ENCODE measurements at regions not wholly inside any gene's neighbourhood (a gene's known extent, or its start where the extent isn't known, plus 50 kb on each side); places are given as distances from the start of the nearest gene placed in this dataset.

GRCh38 chr1:231094421-231094820 is 54.4 kb upstream of the FAM89A start:
- Histone ChIP-seq H3K79me2 (no peaks in the 10 kb centered on the region), H3K4me2 (ENCODE audit: low read length) (no peak overlapping the region), H3K4me1 (no peaks in the 10 kb centered on the region), H2AFZ (no peak overlapping the region), H3K9me3 (ENCODE audit: control insufficient read depth, low read length) (no peaks in the 10 kb centered on the region), H3K9ac (no peak overlapping the region), H3K27me3 (ENCODE audit: control insufficient read depth, insufficient read depth, low read length) (no peaks in the 10 kb centered on the region), H3K27ac (no peak overlapping the region), H3K36me3 (ENCODE audit: control insufficient read depth, insufficient read depth, low read length) (no peaks in the 10 kb centered on the region), H3K4me3 (ENCODE audit: low read depth, low read length) (no peak overlapping the region)
- TF ChIP-seq CTCF (IDR thresholded peaks at IDR 0.05) = no peak

GRCh38 chr1:231093156-231093922 is 53.3 kb upstream of the FAM89A start:
- no peaks in the 10 kb centered on the region for H3K27me3 ChIP-seq (ENCODE audit: control insufficient read depth, insufficient read depth, low read length)
- peak; percentile 24 for TF ChIP-seq CTCF (IDR thresholded peaks at IDR 0.05)
- H3K36me3 ChIP-seq (ENCODE audit: control insufficient read depth, insufficient read depth, low read length) = no peaks in the 10 kb centered on the region

GRCh38 chr1:231092380-231092779 is 52.3 kb upstream of the FAM89A start:
- Histone ChIP-seq H2AFZ (no peak overlapping the region), H3K9me3 (ENCODE audit: control insufficient read depth, low read length) (no peaks in the 10 kb centered on the region), H3K4me1 (no peaks in the 10 kb centered on the region), H3K27me3 (ENCODE audit: control insufficient read depth, insufficient read depth, low read length) (no peaks in the 10 kb centered on the region), H3K9ac (no peak overlapping the region), H3K36me3 (ENCODE audit: control insufficient read depth, insufficient read depth, low read length) (no peaks in the 10 kb centered on the region), H3K4me3 (ENCODE audit: low read depth, low read length) (no peak overlapping the region), H3K27ac (no peak overlapping the region), H3K4me2 (ENCODE audit: low read length) (no peak overlapping the region), H3K79me2 (no peaks in the 10 kb centered on the region)
- TF ChIP-seq CTCF (IDR thresholded peaks at IDR 0.05) = no peak

More at GRCh38 chr1:231093156-231093922, 53.3 kb upstream of the FAM89A start:
- H3K79me2 ChIP-seq = no peaks in the 10 kb centered on the region
- H3K4me2 ChIP-seq (ENCODE audit: low read length) = no peak overlapping the region
- H3K9me3 ChIP-seq (ENCODE audit: control insufficient read depth, low read length) = no peaks in the 10 kb centered on the region
- H3K4me3 ChIP-seq (ENCODE audit: low read depth, low read length) = no peak overlapping the region
- H3K4me1 ChIP-seq = no peaks in the 10 kb centered on the region
- H2AFZ ChIP-seq = peak overlapping the region; percentile 1
- no peak overlapping the region for H3K9ac ChIP-seq
- no peak overlapping the region for H3K27ac ChIP-seq

GRCh38 chr1:231091831-231092301 is 51.8 kb upstream of the FAM89A start:
- no peak for TF ChIP-seq CTCF (IDR thresholded peaks at IDR 0.05)
- no peak overlapping the region for H3K9ac ChIP-seq
- H3K79me2 ChIP-seq = no peaks in the 10 kb centered on the region
- H3K4me2 ChIP-seq (ENCODE audit: low read length) = no peak overlapping the region
- no peak overlapping the region for H3K27ac ChIP-seq
- H3K9me3 ChIP-seq (ENCODE audit: control insufficient read depth, low read length) = no peaks in the 10 kb centered on the region
- H3K36me3 ChIP-seq (ENCODE audit: control insufficient read depth, insufficient read depth, low read length) = no peaks in the 10 kb centered on the region
- H3K27me3 ChIP-seq (ENCODE audit: control insufficient read depth, insufficient read depth, low read length) = no peaks in the 10 kb centered on the region
- no peak overlapping the region for H2AFZ ChIP-seq
- no peaks in the 10 kb centered on the region for H3K4me1 ChIP-seq
- H3K4me3 ChIP-seq (ENCODE audit: low read depth, low read length) = no peak overlapping the region

- Histone ChIP-seq H3K27ac (no peak overlapping the region), H3K4me2 (ENCODE audit: low read length) (no peak overlapping the region), H3K79me2 (no peaks in the 10 kb centered on the region), H3K36me3 (ENCODE audit: control insufficient read depth, insufficient read depth, low read length) (no peaks in the 10 kb centered on the region), H3K4me3 (ENCODE audit: low read depth, low read length) (no peak overlapping the region), H3K27me3 (ENCODE audit: control insufficient read depth, insufficient read depth, low read length) (no peaks in the 10 kb centered on the region), H3K4me1 (no peaks in the 10 kb centered on the region), H2AFZ (no peak overlapping the region), H3K9ac (no peak overlapping the region), H3K9me3 (ENCODE audit: control insufficient read depth, low read length) (no peaks in the 10 kb centered on the region)
- TF ChIP-seq CTCF (IDR thresholded peaks at IDR 0.05) = no peak
Observed at GRCh38 chr1:231091415-231091814, 51.4 kb upstream of the FAM89A start.

All from parathyroid adenoma (tissue), 2 donors.